ENCODE measurements at regions not wholly inside any gene's neighbourhood (a gene's known extent, or its start where the extent isn't known, plus 50 kb on each side); places are given as distances from the start of the nearest gene placed in this dataset.

DNA sequence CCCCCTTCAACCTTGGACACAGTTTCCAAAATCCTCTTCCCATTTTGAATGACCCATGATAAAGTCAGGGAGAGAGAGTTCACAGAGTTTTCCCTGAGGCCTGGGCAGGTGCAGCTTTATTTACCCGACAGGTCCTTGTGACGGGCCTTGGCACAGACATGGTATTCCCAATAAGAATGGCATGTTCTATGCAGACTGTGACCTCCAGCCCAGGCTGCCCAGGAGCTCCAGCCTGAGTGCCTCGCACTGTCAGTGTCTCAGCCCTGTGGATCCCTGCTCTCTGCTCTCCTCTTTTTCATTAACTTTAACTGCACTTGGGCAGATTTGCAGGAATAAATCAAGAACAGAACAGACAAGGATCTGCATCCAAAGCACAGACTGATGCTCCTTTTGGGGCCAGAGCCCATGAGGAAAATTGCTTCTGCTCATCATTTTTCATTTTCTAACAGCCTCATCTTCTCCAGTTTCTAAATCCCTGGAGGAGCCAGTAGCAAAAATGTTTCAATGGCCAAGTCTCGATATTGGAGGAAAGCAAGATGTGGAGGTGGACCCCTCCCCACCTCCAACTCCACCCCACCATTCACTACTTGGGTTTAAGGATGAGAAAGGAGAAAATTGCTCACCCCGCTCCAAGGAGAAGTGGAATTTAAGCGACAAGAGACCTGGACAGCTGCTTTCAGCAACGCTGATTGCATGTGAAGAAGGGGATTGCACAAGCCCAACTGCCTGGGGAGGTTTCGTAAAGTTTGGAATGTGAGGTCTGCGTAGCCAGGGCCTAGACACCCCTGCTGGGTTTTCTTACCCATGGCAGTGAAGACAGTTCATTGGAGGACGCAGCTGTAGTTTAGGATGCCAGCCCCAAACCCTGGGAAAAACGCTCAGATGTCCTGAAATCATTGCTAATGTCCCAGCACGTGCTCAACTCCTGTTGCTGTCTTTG lies 225.9 kb downstream of the WDR11 start:
- no peak for DNase-seq

DNA sequence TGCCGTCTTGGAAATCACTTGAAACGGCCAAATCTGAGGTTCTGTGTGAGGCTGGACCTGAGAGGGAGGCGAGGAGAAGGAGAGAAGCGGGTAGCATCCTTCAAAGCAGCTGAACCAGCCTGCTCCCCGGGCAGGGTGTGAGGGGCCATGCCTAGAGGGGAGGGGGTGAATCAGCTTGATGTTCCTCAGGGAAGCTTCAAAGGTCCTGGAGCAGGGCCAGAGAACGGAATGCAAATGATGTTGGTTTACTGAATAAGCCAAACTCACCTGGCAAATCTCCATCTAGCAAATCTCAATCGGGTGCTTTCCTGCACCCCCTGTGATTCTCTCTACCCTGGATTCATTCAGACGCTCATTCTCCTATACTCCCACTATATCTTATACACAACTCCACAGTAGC lies 226.9 kb downstream of the WDR11 start:
- DNase-seq, result no peak

DNA sequence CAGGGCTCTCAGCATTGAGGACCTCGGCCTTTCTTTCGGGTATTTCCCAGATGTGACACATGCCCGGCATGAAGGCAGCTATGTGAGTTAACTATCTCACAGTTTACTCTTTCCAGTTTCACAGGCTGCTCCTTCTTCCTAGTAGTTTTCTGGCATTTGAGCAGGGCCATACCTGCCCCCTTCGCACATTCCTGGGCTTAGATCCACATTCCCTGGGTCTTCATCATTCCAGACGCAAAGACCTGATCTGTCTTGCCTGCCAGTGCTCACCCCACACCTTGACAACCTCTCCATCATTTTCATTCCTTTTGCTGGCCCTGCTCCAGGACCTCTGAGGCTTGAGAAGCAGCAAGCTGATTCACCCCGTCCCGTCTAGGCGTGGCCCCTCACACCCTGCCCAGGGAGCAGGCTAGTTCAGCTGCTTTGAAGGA lies 227.5 kb downstream of the WDR11 start:
- no peak for DNase-seq

DNA sequence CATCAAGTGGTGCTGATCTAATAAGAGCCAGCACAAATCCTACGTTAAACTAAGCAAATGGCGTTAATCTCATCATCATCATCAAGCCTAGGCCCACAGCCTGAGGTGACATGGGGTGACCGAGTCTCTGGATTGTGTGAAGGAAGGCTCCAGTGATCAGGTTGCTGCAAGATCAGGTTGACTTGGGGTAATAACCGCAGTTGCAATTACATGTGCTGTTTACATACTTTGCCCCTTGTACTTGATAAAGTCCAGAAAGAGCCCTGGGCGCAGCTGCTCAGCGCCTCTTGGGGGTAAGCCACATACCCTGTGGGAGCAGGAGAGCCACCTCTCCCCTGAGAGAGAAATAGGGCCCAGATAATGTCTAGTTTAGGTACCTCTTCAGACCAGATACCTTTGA lies 228.1 kb downstream of the WDR11 start:
- no peak for DNase-seq

DNA sequence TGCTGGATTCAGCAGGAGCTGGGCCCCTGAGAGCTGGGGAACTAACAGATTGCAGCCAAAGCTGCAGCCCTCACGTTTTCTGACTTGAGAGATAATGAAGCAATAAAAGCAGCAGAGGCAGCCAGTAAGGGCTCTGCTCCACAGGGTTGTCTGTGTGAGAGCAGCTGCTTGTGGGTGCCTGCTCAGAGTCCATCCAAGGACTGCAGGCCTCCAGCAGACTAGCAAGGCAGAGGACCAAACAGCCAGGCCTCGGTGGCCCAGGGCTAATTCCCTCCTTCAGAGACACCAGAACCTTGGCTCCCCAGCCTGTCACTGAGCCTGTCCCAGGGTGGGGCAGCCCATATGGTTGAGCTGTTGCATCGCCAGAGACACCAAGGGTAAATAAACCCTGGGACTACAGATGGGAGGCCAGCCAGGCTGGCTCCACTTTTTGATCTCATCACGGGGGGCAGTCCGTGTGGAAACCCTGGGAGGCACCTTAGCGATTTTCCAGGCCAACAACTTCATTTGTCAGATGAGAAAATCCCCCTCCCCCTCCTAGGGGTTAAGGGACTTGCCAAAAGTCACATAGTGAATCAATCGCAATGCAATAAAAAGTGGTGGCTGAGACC lies 229.2 kb downstream of the WDR11 start:
- DNase-seq, result no peak

DNA sequence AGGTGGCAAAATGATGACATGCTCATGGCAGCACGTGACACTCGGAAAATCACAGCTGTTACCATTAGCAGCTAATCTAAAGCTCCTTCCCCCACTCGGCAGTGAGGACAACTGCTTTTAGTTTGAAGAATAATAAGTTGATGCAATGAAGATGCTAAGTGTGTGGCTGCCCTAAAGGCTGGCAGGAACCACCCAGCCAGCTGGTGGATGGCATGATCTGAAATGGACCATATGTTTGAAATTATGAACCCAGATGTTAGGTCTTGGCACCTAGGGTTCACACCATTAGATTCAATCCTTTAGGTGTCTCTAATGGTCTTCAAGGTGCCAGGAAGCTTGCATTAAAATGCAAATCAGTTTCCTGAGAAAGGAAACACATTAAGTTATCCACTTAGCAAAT lies 230.1 kb downstream of the WDR11 start:
- DNase-seq, result no peak

DNA sequence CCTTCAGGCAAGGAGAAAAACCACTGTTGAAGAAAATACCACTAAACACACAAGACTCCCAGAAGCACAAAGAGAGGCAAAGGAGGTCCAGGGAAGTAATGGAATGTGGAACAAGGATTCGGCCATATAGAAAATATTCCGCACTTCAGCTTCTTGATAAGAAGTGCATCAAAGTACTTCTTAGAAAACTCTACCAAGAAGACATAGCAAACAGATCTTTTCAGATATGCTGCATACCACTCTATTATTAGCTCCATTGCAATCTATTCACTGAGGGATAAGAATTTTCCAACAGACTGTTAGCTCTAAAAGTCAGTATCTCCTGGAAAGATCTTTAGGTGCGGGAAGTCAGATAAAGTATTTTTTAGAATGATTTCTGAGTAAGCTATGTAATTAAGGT lies 231.8 kb downstream of the WDR11 start:
- DNase-seq, result no peak

DNA sequence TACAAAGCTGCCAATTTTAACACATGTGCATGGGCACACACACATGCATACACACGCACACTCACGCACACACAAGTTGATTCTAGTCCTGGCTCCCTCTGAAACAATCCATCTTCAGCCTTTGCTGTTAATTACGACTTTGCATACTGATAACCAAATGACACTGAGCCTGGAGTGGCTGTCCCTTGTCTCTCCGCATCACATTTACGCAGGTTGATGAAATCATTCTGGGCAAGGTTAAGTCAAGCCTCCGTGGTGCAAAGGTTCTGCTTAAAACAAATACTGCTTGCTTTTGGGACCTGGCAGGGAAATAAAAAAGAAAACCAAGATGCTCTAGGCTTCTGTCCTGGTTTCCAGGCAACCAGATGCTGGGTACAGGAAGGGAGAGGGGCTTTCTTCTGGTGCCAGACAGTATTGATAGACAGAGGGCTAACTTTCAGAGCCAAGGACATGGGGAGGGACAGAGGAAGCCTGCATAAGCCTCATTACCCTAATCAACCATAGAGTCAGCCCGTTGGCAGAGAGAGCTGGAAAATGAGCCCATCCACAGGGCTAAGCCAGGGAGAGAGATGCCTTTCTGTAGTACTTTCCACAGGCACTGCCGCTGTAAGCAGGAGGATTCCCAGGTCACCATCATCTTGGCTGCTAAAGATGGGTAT lies 233.0 kb downstream of the WDR11 start:
- no peak for DNase-seq

DNA sequence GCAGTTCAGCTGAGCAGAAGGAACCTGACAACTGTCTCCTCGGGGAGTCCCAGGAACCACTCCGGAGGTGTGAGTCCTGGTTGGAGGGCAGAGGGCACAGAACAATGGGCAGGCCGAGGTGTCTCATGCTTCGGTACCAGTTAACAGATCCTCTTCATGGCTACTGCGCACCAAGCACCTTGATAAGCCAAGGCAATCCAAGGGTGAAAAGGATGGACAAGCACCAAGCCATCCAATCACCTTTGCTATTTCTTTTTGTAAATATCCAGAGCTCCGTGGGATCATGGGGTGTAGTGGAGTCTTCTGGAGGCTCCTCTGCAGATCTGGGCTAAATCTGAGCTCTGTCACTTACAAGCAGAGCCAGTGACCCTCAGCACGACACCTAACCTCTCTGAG lies 233.5 kb downstream of the WDR11 start:
- no peak for DNase-seq

DNA sequence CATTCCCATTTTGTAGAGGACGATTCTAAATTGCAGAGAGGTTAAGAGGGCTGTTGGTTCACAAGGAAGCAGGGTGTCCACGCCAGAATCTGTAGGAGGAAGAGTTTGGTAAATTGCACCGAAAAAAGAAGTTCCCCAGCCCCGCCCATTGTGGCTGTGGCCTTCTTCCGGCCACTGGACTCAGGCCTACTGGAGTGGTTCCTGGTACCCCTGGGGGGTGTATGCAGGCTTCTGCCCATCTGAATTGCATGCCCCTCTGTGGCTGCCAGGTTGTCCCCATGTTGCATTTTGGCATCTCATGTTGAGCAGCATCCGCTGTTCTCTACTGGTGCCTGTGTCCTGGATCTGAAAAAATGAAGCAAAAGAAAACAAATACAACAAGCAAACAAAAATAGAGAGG lies 234.2 kb downstream of the WDR11 start:
- no peak for DNase-seq

DNA sequence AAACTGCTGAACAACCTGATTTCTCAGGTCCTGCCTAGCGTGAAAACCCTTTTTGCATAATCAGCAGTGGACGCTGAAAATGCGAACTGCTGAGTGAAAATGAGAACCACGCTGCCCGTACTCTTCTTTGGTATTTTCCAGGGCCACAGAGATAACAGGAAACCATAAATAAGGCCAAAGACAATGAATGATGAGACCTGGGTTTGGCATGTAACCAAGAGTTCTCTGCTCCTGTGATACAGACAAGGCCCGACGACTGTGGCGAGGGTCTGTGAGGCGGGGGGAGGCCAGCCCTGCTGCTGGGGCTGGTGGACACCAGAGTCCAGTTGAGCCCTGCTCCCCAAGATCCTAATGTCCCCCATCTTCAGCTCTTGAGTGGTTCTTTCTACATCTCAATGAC lies 236.0 kb downstream of the WDR11 start:
- no peak for DNase-seq

DNA sequence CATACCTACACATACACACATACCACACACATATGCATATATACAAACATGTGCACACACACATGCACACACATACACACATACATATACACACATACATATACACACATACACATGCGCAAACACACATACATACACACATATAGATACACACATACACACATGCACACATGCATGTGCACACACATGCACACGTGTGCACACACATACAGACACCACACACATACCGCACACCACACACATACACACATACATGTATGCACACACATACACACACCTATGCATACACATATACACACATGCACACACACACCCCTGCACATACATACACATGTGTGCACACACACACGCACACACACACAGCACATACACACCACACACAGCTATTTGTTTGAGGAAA lies 236.5 kb downstream of the WDR11 start:
- DNase-seq, result no peak

DNA sequence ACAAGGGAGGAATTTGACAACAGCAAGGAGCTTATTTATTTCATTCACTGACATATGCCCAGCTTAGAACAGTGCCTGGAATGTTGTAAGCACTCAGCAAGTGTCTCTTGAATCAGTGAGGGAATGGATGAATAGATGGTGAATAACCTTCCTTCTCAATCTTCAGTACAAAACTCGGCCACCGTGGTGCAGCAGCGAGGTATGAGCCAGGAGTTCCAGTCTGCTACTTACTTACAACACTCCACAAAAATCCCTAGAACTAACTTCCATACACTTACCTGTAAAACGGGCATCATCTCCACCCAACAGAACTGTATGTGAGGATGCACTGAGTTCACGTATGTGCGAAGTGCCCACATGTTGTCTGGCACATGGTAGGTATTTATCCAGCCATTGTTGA lies 237.4 kb downstream of the WDR11 start:
- no peak for DNase-seq

DNA sequence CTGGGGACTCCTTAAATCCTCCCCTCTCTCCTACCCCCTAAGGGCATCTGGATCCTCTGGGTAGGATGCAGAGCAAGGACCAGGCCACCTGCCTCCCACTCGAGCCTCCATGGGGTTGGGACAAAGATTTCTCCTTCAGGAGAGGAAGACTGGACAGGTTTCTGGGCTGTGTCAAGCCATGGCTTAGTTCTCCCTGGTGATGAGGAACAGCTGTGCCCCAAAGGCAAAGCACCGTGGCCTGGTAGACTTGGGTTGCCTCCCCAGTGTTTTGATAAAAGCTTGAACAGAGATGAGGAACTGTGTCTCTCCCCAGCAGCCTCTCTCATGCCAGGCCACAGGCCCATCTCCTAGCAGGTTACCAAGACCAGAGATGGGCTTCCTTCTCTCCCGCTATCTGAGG lies 238.3 kb downstream of the WDR11 start:
- DNase-seq, result no peak

DNA sequence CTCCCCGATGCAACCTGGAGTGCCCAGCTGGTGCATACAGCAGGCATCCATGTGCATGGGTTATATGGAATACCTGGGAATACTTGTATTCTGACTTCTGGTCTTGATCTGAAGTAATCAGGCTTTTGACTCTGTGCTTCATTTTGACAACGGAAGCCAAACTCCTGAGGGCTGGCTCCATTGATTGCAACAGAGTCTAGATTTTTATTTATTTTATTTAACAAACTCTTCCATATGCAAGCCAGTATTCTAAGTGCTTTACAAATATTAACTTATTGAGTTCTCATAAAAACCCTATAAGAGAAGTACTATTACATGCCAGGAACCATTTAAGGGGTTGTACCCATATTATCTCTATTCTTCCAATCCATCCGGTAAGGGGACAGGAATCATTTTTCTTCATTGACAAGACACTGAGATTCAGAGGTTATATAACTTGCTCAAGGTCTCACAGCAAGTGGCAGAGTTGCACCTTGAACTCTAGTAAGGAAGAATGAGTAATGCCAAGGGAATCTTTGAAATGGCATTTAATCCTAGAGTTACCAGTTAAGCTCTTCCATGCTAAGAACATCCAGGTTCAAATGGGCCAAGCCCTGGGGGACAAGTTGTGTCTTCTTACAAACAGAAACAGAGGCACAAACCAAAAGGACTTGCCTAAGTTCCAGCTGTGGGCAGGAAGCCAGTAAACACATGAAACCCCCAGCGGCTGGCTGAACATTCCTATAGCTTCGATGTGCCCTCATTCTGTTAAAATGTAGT lies 241.0 kb downstream of the WDR11 start:
- no peak for DNase-seq

DNA sequence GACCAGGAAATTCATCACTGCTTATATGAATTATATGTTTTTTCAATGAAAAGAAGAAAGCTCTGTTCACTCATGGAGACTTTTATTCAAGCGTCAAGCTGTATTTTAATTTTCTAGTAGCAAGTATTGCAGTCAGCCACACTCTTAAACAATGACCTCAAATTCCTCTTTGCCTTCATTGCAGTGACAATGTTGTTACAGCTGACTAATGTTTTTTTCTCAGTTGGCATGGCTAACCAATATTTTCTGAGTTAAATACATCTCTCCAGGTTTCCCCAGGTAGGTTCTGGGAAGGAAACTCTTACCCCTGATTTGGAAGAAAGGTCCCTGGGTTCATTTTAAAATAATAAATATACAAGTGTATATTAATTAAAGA lies 241.5 kb downstream of the WDR11 start:
- DNase-seq, result no peak

DNA sequence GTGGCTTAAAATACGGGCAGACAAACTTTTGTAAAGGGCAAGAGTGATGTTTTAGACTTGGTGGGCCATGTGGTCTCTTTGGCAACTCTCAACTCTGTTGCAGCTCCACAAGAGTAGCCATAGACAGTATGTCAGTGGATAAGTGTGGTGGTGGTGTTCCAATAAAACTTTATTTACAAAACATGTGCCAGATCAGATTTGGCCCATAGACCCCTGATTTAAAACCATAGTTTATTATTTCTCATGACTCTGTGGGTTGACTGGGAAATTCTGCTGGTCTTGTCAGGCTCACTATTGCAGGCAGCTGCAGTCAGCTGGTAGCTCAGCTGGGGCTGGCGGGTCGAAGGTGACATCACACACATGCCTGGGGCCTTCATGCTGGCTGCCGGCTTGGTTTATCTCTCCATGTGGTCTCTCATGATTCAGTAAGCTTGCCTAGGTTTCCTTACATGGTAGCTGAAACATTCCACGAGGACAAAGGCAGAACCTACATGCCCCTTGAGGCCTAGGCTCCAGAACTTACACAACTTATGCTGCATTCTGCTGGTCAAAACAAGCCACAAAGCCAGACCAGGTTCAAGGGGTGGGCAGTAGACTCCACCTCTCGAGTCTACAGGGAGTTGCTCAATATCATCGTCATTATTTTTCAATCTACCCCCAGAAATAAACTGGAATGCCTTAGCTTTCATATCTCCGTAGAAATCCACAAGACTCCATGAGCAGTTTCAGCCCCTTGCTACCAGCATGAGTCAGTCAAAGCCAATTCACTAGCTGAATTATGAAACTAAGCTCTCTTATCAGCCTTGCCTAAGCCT lies 245.7 kb downstream of the WDR11 start:
- no peak for DNase-seq

DNA sequence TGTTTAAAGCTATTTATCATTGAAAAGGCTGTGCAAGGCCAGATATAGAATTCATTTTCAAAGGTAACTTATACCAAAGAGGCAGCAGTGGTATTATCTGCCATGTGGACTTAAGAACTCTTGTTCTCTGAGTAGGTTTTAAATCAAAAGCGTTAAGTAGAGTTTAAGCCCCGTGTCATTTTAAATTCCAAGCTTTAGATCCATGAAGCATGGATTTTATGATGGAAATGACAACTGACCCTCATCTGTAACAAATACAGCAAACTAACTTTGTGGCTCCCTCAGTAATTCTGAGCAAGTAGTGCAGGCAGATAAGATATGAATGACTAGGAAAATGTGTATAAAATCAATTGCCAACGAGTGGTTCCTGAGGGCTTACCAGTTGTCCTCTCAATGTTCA lies 247.0 kb downstream of the WDR11 start:
- DNase-seq, result no peak

DNA sequence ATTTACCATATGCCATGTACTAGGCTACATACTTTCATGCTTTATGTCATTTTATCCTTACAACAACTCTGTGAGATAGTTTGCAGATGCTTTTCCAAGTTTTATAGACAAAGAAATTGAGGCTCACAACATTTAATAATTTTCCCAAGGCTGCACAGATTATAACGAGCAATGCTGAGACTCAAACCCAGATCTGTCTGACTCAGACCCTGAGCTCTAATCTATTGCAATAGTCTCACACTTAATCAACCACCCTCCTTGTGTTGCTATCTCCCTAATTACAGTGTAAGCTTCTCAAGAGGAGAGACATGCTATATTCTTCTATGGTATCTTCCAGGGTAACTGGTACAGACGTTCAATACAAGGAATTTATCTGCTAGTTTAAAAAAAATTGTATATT lies 247.6 kb downstream of the WDR11 start:
- DNase-seq, result no peak

DNA sequence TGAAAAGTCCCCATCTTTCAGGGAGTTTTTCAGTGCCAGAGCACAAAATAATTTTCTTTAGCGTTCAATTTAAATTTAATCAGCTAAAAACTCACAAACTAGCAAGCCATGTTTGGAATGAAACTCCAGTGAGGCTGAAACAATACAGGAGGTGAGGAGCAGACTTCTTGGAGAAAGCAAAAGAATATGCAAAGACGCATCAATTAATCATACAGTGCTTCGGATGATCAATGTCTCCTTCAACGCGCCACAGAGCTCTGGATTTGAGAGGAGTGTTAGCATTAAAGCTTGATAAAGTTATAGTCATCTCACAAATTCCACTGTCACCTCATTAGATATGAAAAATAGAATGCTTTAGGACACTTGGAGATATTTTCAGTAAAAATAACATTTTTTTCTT lies 248.0 kb downstream of the WDR11 start:
- no peak for DNase-seq

DNA sequence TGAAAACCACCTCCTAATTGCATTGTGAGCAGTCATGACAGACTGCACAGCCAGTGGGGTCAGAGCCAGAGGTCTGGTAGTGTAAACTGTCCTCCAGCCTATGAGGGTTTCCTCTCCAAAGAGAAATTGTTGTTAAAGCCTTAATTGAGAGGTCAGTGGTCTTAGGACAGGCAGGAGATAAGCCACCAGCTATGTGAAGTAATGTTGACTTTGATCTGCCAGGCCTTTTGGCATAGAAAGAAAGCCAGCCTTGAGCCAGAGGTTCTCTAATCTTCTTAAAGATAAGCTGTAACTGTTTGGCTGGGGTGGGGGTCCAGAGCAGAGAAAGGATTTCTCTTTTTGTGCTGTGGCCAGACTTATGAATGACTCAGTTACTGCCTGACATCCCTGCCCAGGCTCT lies 248.4 kb downstream of the WDR11 start:
- no peak for DNase-seq

DNA sequence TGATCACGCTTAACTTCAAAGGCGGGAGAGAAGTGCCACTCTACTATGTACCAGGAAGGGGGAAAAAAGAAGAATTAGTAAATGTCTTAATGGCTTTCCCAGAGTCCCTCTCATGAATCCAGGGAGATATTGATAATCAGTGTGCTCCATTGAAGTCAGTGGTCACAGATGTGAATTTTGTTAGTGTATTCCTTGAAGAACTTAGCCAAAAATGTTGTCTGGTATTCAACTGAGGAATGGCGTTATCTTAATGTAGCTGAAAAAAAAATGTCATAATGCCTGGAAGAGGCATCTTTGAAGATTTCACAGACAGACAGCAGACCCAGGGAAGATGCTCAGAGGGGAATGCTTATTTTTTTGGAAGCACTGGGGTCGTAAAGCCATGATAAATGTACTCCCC lies 250.4 kb downstream of the WDR11 start:
- DNase-seq, result no peak

DNA sequence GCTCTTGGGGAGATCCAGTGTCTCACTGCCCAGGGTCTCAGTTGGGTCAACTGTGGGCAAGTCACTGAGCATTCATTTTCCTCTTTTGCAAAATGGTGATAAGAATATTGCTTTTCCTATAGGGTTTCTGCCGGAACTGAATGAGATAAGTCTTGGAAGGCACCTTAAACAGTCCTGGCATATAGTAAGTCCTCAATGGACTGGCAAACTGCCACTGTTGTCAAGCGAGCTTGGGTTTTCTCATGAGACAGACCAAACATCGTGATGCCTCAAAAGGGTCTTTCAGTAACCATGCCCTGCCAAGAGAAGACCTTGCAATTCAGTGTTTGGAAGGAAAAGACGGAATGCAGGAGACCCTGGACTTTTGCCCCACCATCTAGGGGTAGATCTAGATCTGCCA lies 251.5 kb downstream of the WDR11 start:
- no peak for DNase-seq
